Suprapubic skin (tissue), 4 donors: ENCODE measurements at regions not wholly inside any gene's neighbourhood (a gene's known extent, or its start where the extent isn't known, plus 50 kb on each side); places are given as distances from the start of the nearest gene placed in this dataset.

ENCODE experiments used
- DNase-seq, 2 donors: peaks; one replicate each; pipeline ENCODE4 v3.0.0-alpha.2; 2019; ENCODE audit warnings: low spot score in 2 of 2
- H3K27ac ChIP-seq: fragments of 200-600 bp; sonication (generic); one replicate; pipeline ENCODE4 v1.5.1; 2019
- H3K27me3 ChIP-seq: fragments of 200-600 bp; sonication (generic); one replicate; pipeline ENCODE4 v1.5.1; 2019
- H3K36me3 ChIP-seq: fragments of 200-600 bp; sonication (generic); one replicate; pipeline ENCODE4 v1.5.1; 2019
- H3K4me1 ChIP-seq: fragments of 200-600 bp; sonication (generic); one replicate; pipeline ENCODE4 v1.5.1; 2019
- H3K4me3 ChIP-seq: fragments of 200-600 bp; sonication (generic); one replicate; pipeline ENCODE4 v1.5.1; 2019; ENCODE audit warnings: mild to moderate bottlenecking
- H3K9me3 ChIP-seq: fragments of 200-600 bp; sonication (generic); one replicate; pipeline ENCODE4 v1.5.1; 2019
- CTCF ChIP-seq, 2 donors: fragments of 200-600 bp in 1 of 2; fragments of 450-650 bp in 1 of 2; sonication (generic) in 1 of 2; IDR thresholded peaks; one replicate each; pipeline ENCODE4 v1.5.1; 2016 to 2019; ENCODE audit warnings: antibody characterized with exemption in 2 of 2, mild to moderate bottlenecking in 1 of 2, moderate library complexity in 1 of 2
- EP300 ChIP-seq: sonication (generic); formaldehyde crosslinking; IDR thresholded peaks from one replicate; pipeline ENCODE4 v1.6.1; 2017; ENCODE audit warnings: antibody characterized with exemption
- POLR2A ChIP-seq, 2 donors: fragments of 450-650 bp; IDR thresholded peaks; one replicate each; pipeline ENCODE4 v1.6.1; 2017; ENCODE audit warnings: antibody characterized with exemption in 2 of 2, mild to moderate bottlenecking in 2 of 2, moderate library complexity in 2 of 2
- POLR2AphosphoS5 ChIP-seq, 3 donors: sonication (generic); formaldehyde crosslinking; IDR thresholded peaks; one replicate each; pipeline ENCODE4 v1.6.1; 2017; ENCODE audit warnings: antibody characterized with exemption in 3 of 3
- WGBS: methylation state at CpG from one replicate; pipeline ENCODE4 v1.1.5; 2018; 5-methylcytosine and 5-hydroxymethylcytosine counted together

DNA sequence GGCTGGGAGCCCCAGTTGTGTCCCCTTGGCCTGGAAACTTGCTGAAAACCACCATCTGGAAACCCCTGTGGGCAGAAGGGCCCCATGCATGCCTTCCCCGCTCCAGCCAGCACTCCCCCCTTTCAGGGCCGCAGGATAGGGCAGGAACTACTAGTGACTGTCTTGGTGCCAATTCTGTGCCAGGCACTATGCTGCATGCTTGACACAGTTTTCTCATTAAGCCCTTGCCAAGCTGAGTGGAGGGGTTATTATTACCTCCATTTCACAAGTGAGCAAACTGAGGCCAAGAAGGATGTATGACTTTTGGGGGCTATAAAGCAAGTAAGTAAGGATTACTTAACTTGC, 73.6 kb upstream of the PJA1 start:
- Histone ChIP-seq H3K27me3 (no peaks in the 10 kb centered on the region), H3K4me3 (no peak overlapping the region), H3K9me3 (no peaks in the 10 kb centered on the region), H3K36me3 (no peaks in the 10 kb centered on the region), H3K27ac (no peak overlapping the region), H3K4me1 (peaks cover 4% of the 10 kb centered on the region)
- TF ChIP-seq CTCF (IDR thresholded peaks at IDR 0.05) (no peak), POLR2A (IDR thresholded peaks at IDR 0.05) (no peak), POLR2AphosphoS5 (IDR thresholded peaks at IDR 0.05) (no peak), EP300 (no peak)
- WGBS: 43% methylated on average over 2 of the region's 2 CpGs
- DNase-seq: no peak

GRCh38 chrX:69238114-69238886, 73.0 kb upstream of the PJA1 start:
- TF ChIP-seq POLR2AphosphoS5 (IDR thresholded peaks at IDR 0.05): no peak
- TF ChIP-seq EP300: no peak
- no peak for TF ChIP-seq POLR2A (IDR thresholded peaks at IDR 0.05)
- no peak for TF ChIP-seq CTCF (IDR thresholded peaks at IDR 0.05)
- WGBS: 62% methylated on average over 14 of the region's 18 CpGs
- Histone ChIP-seq H3K27ac (no peak overlapping the region), H3K4me3 (no peak overlapping the region), H3K36me3 (no peaks in the 10 kb centered on the region), H3K9me3 (no peaks in the 10 kb centered on the region), H3K27me3 (no peaks in the 10 kb centered on the region), H3K4me1 (peaks cover 4% of the 10 kb centered on the region)
- DNase-seq: no peak

DNA sequence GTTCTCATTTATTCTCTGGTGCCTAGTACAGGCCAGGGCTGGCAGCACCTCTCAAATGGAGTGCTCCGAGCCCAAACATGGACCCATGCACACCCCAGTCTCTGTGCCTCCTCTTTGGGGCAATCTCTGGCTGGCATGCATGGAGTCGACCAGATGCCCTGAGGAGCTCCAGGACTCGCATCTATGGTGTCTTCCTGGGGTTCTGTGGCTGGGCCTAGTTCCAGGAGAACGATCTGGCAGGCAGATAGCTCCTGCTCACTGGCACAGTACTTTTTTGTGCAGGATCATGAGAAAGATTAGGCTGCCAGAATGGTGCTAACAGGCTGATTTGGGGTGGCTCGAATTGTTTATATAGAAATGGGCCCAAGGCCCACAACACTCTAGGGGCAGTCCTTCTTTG, 72.0 kb upstream of the PJA1 start:
- Histone ChIP-seq H3K27me3 (no peaks in the 10 kb centered on the region), H3K4me3 (no peak overlapping the region), H3K9me3 (no peaks in the 10 kb centered on the region), H3K36me3 (no peaks in the 10 kb centered on the region), H3K27ac (no peak overlapping the region), H3K4me1 (peaks cover 4% of the 10 kb centered on the region)
- TF ChIP-seq POLR2A (IDR thresholded peaks at IDR 0.05): no peak
- no peak for TF ChIP-seq CTCF (IDR thresholded peaks at IDR 0.05)
- TF ChIP-seq EP300: no peak
- no peak for TF ChIP-seq POLR2AphosphoS5 (IDR thresholded peaks at IDR 0.05)
- 34% methylated on average over 5 of the region's 5 CpGs for WGBS
- DNase-seq: no peak

DNA sequence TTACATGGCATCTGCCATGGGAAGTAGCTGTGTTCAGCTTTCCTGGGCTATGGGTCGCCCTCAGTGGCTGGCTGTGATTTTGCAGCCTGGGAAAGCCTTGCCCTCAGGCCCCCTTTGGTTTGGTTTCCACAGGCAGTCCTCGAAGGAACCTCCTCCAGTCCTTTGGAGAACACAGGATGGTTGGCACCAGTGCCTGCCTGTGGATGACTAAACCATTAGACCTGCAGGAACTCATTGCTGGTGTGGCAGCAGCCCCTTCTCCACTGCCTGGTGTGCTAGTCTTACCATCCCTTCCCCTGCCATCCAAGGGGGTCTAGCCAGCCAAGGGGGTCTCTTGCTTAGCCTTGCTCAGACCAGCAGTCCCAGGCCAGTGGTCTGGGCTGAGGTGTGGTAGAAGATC, 71.4 kb upstream of the PJA1 start:
- no peak for TF ChIP-seq POLR2A (IDR thresholded peaks at IDR 0.05)
- TF ChIP-seq EP300: no peak
- no peak for TF ChIP-seq CTCF (IDR thresholded peaks at IDR 0.05)
- no peak for TF ChIP-seq POLR2AphosphoS5 (IDR thresholded peaks at IDR 0.05)
- peaks cover 4% of the 10 kb centered on the region for H3K4me1 ChIP-seq
- H3K27me3 ChIP-seq: no peaks in the 10 kb centered on the region
- WGBS: 29% methylated on average over 2 of the region's 2 CpGs
- no peak overlapping the region for H3K4me3 ChIP-seq
- H3K27ac ChIP-seq: no peak overlapping the region
- H3K9me3 ChIP-seq: no peaks in the 10 kb centered on the region
- H3K36me3 ChIP-seq: no peaks in the 10 kb centered on the region
- no peak for DNase-seq

DNA sequence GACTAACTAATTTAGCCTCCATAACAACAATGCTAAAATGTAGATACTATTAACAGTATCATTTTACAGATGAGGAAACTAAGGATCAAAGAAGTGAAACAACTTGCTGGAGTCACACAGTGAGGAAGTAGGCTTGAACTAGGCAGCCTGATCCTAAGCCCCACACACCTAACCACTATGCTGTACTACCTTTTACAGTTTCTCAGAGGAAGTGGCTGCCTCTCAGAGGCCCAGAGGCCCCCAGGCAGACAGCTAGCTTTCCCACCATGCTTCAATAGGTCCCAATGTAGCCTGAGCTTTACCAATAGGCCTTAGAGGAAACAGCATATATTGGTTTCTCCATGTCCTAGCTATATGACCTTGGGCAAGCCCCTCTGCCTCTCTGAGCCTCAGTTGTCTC, 69.4 kb upstream of the PJA1 start:
- H3K4me3 ChIP-seq: no peak overlapping the region
- no peaks in the 10 kb centered on the region for H3K9me3 ChIP-seq
- H3K4me1 ChIP-seq: peaks cover 4% of the 10 kb centered on the region
- no peak for DNase-seq
- no peaks in the 10 kb centered on the region for H3K27me3 ChIP-seq
- H3K27ac ChIP-seq: no peak overlapping the region
- no peak for TF ChIP-seq POLR2A (IDR thresholded peaks at IDR 0.05)
- no peak for TF ChIP-seq POLR2AphosphoS5 (IDR thresholded peaks at IDR 0.05)
- no peaks in the 10 kb centered on the region for H3K36me3 ChIP-seq

DNA sequence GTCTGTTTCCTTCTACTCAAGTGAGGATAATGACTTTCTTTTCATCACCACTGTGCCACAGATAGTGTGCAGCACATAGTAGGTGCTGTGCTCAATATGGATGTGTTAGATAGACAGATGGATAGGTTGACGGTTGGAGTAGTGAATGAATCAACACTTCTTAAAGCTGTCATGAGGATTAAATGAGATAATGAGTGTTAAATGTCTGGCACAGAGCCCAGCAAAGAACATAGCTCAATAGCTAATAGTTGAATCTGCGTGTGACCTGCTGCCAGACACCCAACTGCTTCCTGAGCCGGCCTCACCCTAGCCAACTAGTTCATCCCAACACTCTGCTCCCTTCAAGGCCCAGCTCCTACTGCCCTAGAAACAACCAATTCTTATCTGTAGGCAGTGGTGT, 67.7 kb upstream of the PJA1 start:
- DNase-seq: no peak
- 32% methylated on average over 3 of the region's 3 CpGs for WGBS

More for the DNA sequence above, 67.7 kb upstream of the PJA1 start:
- Histone ChIP-seq H3K36me3 (no peaks in the 10 kb centered on the region), H3K4me1 (no peaks in the 10 kb centered on the region), H3K27me3 (no peaks in the 10 kb centered on the region), H3K4me3 (no peak overlapping the region), H3K27ac (no peak overlapping the region), H3K9me3 (no peaks in the 10 kb centered on the region)
- TF ChIP-seq POLR2AphosphoS5 (IDR thresholded peaks at IDR 0.05) (no peak), EP300 (no peak), CTCF (IDR thresholded peaks at IDR 0.05) (no peak), POLR2A (IDR thresholded peaks at IDR 0.05) (no peak)
